GM12878 (cell line): ENCODE measurements at regions not wholly inside any gene's neighbourhood (a gene's known extent, or its start where the extent isn't known, plus 50 kb on each side); places are given as distances from the start of the nearest gene placed in this dataset.

Experiments
- ATAC-seq: fragments of 200-7000 bp; cut with Tn5 transposase; 3 replicates; pipeline ENCODE4 v1.9.1; 2020; ENCODE audit warnings: mild to moderate bottlenecking, moderate library complexity
- BruUV-seq: library from RNA; stranded (reverse); fragments of 400-500 nt; replicated peaks from 2 replicates; lab custom pipeline; 2021; lab: Mats Ljungman, UMichigan
- CTCF ChIA-PET: fragments of 300-600 bp; sonication (Branson Sonifier 250); formaldehyde crosslinking; extraction: SDS; loops from one replicate; lab custom pipeline; 2021; ENCODE audit warnings: inconsistent platforms; lab: Yijun Ruan, JAX
- POLR2A ChIA-PET: fragments of 350-600 bp; formaldehyde crosslinking; extraction: SDS; loops from one replicate; lab custom pipeline; 2021; ENCODE audit warnings: inconsistent platforms; lab: Charles Lee
- RAD21 ChIA-PET: fragments of 300-600 bp; sonication (Branson Sonifier 250); formaldehyde crosslinking; loops from one replicate; lab custom pipeline; 2023; ENCODE audit warnings: antibody characterized with exemption; ENCODE audit not compliant: unreplicated experiment; lab: Charles Lee
- SMC1A ChIA-PET: fragments of 300-600 bp; sonication (Branson Sonifier 250); formaldehyde crosslinking; loops from one replicate; lab custom pipeline; 2023; ENCODE audit not compliant: unreplicated experiment, uncharacterized antibody; lab: Charles Lee
- DNase-seq: peaks from one replicate; pipeline ENCODE4 v3.0.0-alpha.2; 2011; ENCODE audit warnings: low read depth, low spot score
- FAIRE-seq: peaks from 3 replicates; lab custom pipeline; 2011; peaks lifted over from hg19 to GRCh38; lab: Jason Lieb, UNC
- H2AFZ ChIP-seq: 2 replicates; pipeline ENCODE4 v1.6.0; 2011; ENCODE audit warnings: low read depth, low read length, control low read depth; ENCODE audit not compliant: control insufficient read depth
- H3K27ac ChIP-seq: 2 replicates; pipeline ENCODE4 v1.5.1; 2011; ENCODE audit warnings: control low read depth; ENCODE audit not compliant: control insufficient read depth, insufficient read depth
- H3K27me3 ChIP-seq, 2 experiments: replicated peaks in 1 of 2; 2 replicates each; pipeline versions ENCODE4 v1.6.0 to v1.6.1; 2011; ENCODE audit warnings: low read length in 1 of 2; ENCODE audit not compliant: control insufficient read depth in 2 of 2, insufficient read depth in 2 of 2
- H3K36me3 ChIP-seq, 2 experiments: 2 replicates each; pipeline ENCODE4 v1.5.1; 2011; ENCODE audit warnings: low read length in 1 of 2; ENCODE audit not compliant: control insufficient read depth in 2 of 2, insufficient read depth in 2 of 2
- H3K4me1 ChIP-seq: 2 replicates; pipeline ENCODE4 v1.6.1; 2011; ENCODE audit warnings: mild to moderate bottlenecking, low read length, moderate library complexity, mixed read lengths; ENCODE audit not compliant: control insufficient read depth, insufficient read depth
- H3K4me2 ChIP-seq: 2 replicates; pipeline ENCODE4 v1.6.0; 2011; ENCODE audit warnings: control low read depth; ENCODE audit not compliant: control insufficient read depth, insufficient read depth
- H3K4me3 ChIP-seq: fragments of 200-600 bp; sonication (generic); 2 replicates; pipeline ENCODE4 v1.5.1; 2016
- H3K79me2 ChIP-seq: 2 replicates; pipeline ENCODE4 v1.6.0; 2011; ENCODE audit warnings: low read length; ENCODE audit not compliant: control insufficient read depth, insufficient read depth
- H3K9ac ChIP-seq: 2 replicates; pipeline ENCODE4 v1.8.0; 2011; ENCODE audit warnings: low read length, control low read depth, mixed read lengths; ENCODE audit not compliant: control insufficient read depth, insufficient read depth
- H3K9me3 ChIP-seq: replicated peaks from 3 replicates; pipeline ENCODE4 v1.5.1; 2011; ENCODE audit warnings: mild to moderate bottlenecking, low read length; ENCODE audit not compliant: control insufficient read depth, insufficient read depth
- H4K20me1 ChIP-seq: 2 replicates; pipeline ENCODE4 v1.6.0; 2011; ENCODE audit not compliant: control insufficient read depth, insufficient read depth
- ESRRA ChIP-seq: IDR thresholded peaks from 2 replicates; pipeline ENCODE4 v1.6.1; 2012; ENCODE audit warnings: mild to moderate bottlenecking, low read length, improper control_type of control experiment
- IKZF1 ChIP-seq: fragments of 450-650 bp; conservative IDR thresholded peaks from 2 replicates; pipeline ENCODE4 v1.6.1; 2017; ENCODE audit warnings: antibody characterized with exemption, mild to moderate bottlenecking
- MEF2A ChIP-seq: IDR thresholded peaks from 2 replicates; pipeline ENCODE4 v1.6.1; 2011; ENCODE audit warnings: low read depth, mild to moderate bottlenecking, low read length, moderate library complexity; ENCODE audit not compliant: insufficient read depth
- NR2C2 ChIP-seq: IDR thresholded peaks from 2 replicates; pipeline ENCODE4 v1.6.1; 2011; ENCODE audit warnings: borderline replicate concordance, low read depth; ENCODE audit not compliant: control insufficient read depth, insufficient read length
- SMC3 ChIP-seq: IDR thresholded peaks from 2 replicates; pipeline ENCODE4 v1.6.1; 2011; ENCODE audit warnings: low read length, improper control_type of control experiment, borderline replicate concordance
- SUZ12 ChIP-seq: fragments of 200-600 bp; sonication (generic); IDR thresholded peaks from one replicate; pipeline ENCODE4 v1.6.1; 2018; ENCODE audit warnings: antibody characterized with exemption, mild to moderate bottlenecking; ENCODE audit not compliant: unreplicated experiment
- TBL1XR1 ChIP-seq: IDR thresholded peaks from 2 replicates; pipeline ENCODE4 v1.6.1; 2012; ENCODE audit warnings: low read depth, low read length, improper control_type of control experiment
- YBX1 ChIP-seq: fragments of 450-650 bp; IDR thresholded peaks from 2 replicates; pipeline ENCODE4 v1.6.1; 2016; ENCODE audit warnings: antibody characterized with exemption
- YY1 ChIP-seq: IDR thresholded peaks from 2 replicates; pipeline ENCODE4 v1.6.1; 2011; ENCODE audit warnings: low read depth, mild to moderate bottlenecking, low read length
- WGBS: methylation state at CpG from one replicate; pipeline ENCODE4 v1.1.6; 2016; ENCODE audit warnings: low lambda C conversion rate; ENCODE audit not compliant: insufficient replicate concordance, insufficient coverage; ENCODE audit errors: missing lambda C conversion rate; 5-methylcytosine and 5-hydroxymethylcytosine counted together
- in situ Hi-C: fragments of 300-500 bp; cut with MboI; formaldehyde crosslinking; loops from 9 replicates; pipeline ENCODE4 v1.14.3; 2018; ENCODE audit warnings: mixed read lengths
- intact Hi-C: fragments of 100-400 bp; cut with micrococcal nuclease; formaldehyde crosslinking; loops from one replicate; pipeline ENCODE4 v1.14.2; 2022; ENCODE audit not compliant: unreplicated experiment
- TF ChIP-seq, protein P1 (sequence below): fragments of 450-650 bp; IDR thresholded peaks from 2 replicates; pipeline ENCODE4 v1.6.1; 2016; ENCODE audit warnings: mild to moderate bottlenecking
- TF ChIP-seq, protein P2 (sequence below): fragments of 450-650 bp; IDR thresholded peaks from 2 replicates; pipeline ENCODE4 v1.6.1; 2014; ENCODE audit warnings: mild to moderate bottlenecking
- TF ChIP-seq, protein P3 (sequence below): fragments of 450-650 bp; IDR thresholded peaks from 2 replicates; pipeline ENCODE4 v1.6.1; 2018; ENCODE audit warnings: borderline replicate concordance, mild to moderate bottlenecking; ENCODE audit not compliant: partially characterized antibody
- TF ChIP-seq, protein P4 (sequence below): fragments of 150-350 bp; IDR thresholded peaks from 2 replicates; pipeline ENCODE4 v1.6.1; 2016; ENCODE audit warnings: low read depth, low read length
- TF ChIP-seq, protein P5 (sequence below): fragments of 450-650 bp; conservative IDR thresholded peaks from 2 replicates; pipeline ENCODE4 v1.6.1; 2017; ENCODE audit warnings: mild to moderate bottlenecking, moderate library complexity

DNA sequence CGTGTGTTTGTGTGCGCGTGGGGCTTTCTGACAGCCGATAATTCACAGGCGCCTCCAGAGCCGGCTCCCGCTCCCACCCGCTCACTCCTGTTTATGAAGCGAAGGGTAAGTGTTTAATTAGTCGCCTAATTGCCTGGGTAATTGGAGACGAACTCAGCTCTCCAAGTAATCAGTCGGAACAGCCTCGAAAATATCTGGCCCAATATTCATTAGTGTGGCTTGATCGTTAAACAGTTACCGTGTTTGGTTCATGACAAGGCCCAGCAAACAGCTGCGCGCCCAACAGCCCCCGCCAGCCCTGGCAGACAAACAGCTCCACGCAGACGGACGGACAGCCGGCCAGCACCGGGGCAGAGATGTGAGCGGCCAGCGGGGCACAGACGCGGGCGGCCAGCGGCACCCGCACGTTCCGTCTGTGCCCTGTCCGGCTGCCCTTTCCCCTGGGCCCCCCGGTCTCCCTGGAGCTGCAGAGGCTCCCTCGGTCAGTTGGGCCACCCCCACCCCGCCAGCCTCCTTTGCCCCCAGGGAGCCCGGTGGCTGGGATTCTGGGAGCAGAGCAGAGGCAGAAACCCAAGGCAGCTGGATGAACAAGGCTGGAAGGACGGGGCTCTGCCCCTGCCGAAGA, 98.2 kb downstream of the UNCX start:
- SMC1A ChIA-PET: no interaction called here
- Histone ChIP-seq H3K4me3 (no peak overlapping the region), H3K9me3 (no peaks in the 10 kb centered on the region; the same call in 2 of the 3 replicates), H3K27me3 (no peaks in the 10 kb centered on the region), H3K79me2 (no peaks in the 10 kb centered on the region), H3K4me1 (no peaks in the 10 kb centered on the region), H4K20me1 (no peaks in the 10 kb centered on the region), H2AFZ (no peak overlapping the region), H3K36me3 (no peaks in the 10 kb centered on the region), H3K9ac (no peak overlapping the region), H3K27ac (no peak overlapping the region), H3K4me2 (no peak overlapping the region)
- DNase-seq: no peak
- POLR2A ChIA-PET: no interaction called here
- CTCF ChIA-PET: no interaction called here
- intact Hi-C loops: no loop called here
- ATAC-seq: no peak
- in situ Hi-C loops: no loop called here
- no peak for FAIRE-seq
- no TSS peak for BruUV-seq
- RAD21 ChIA-PET: no interaction called here
- 67% methylated on average over 27 of the region's 39 CpGs for WGBS
- TF ChIP-seq SUZ12 (no peak), ESRRA (no peak), SMC3 (no peak), TBL1XR1 (no peak), YBX1 (no peak), YY1 (no peak), NR2C2 (no peak), MEF2A (no peak), IKZF1 (no peak)
- TF ChIP-seq, protein P1, sequence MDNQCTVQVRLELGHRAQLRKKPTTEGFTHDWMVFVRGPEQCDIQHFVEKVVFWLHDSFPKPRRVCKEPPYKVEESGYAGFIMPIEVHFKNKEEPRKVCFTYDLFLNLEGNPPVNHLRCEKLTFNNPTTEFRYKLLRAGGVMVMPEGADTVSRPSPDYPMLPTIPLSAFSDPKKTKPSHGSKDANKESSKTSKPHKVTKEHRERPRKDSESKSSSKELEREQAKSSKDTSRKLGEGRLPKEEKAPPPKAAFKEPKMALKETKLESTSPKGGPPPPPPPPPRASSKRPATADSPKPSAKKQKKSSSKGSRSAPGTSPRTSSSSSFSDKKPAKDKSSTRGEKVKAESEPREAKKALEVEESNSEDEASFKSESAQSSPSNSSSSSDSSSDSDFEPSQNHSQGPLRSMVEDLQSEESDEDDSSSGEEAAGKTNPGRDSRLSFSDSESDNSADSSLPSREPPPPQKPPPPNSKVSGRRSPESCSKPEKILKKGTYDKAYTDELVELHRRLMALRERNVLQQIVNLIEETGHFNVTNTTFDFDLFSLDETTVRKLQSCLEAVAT: no peak
- TF ChIP-seq, protein P2, sequence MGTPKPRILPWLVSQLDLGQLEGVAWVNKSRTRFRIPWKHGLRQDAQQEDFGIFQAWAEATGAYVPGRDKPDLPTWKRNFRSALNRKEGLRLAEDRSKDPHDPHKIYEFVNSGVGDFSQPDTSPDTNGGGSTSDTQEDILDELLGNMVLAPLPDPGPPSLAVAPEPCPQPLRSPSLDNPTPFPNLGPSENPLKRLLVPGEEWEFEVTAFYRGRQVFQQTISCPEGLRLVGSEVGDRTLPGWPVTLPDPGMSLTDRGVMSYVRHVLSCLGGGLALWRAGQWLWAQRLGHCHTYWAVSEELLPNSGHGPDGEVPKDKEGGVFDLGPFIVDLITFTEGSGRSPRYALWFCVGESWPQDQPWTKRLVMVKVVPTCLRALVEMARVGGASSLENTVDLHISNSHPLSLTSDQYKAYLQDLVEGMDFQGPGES: no peak
- TF ChIP-seq, protein P3, sequence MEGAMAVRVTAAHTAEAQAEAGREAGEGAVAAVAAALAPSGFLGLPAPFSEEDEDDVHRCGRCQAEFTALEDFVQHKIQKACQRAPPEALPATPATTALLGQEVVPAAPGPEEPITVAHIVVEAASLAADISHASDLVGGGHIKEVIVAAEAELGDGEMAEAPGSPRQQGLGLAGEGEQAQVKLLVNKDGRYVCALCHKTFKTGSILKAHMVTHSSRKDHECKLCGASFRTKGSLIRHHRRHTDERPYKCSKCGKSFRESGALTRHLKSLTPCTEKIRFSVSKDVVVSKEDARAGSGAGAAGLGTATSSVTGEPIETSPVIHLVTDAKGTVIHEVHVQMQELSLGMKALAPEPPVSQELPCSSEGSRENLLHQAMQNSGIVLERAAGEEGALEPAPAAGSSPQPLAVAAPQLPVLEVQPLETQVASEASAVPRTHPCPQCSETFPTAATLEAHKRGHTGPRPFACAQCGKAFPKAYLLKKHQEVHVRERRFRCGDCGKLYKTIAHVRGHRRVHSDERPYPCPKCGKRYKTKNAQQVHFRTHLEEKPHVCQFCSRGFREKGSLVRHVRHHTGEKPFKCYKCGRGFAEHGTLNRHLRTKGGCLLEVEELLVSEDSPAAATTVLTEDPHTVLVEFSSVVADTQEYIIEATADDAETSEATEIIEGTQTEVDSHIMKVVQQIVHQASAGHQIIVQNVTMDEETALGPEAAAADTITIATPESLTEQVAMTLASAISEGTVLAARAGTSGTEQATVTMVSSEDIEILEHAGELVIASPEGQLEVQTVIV: no peak
- TF ChIP-seq, protein P4, sequence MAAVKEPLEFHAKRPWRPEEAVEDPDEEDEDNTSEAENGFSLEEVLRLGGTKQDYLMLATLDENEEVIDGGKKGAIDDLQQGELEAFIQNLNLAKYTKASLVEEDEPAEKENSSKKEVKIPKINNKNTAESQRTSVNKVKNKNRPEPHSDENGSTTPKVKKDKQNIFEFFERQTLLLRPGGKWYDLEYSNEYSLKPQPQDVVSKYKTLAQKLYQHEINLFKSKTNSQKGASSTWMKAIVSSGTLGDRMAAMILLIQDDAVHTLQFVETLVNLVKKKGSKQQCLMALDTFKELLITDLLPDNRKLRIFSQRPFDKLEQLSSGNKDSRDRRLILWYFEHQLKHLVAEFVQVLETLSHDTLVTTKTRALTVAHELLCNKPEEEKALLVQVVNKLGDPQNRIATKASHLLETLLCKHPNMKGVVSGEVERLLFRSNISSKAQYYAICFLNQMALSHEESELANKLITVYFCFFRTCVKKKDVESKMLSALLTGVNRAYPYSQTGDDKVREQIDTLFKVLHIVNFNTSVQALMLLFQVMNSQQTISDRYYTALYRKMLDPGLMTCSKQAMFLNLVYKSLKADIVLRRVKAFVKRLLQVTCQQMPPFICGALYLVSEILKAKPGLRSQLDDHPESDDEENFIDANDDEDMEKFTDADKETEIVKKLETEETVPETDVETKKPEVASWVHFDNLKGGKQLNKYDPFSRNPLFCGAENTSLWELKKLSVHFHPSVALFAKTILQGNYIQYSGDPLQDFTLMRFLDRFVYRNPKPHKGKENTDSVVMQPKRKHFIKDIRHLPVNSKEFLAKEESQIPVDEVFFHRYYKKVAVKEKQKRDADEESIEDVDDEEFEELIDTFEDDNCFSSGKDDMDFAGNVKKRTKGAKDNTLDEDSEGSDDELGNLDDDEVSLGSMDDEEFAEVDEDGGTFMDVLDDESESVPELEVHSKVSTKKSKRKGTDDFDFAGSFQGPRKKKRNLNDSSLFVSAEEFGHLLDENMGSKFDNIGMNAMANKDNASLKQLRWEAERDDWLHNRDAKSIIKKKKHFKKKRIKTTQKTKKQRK: no peak
- TF ChIP-seq, protein P5, sequence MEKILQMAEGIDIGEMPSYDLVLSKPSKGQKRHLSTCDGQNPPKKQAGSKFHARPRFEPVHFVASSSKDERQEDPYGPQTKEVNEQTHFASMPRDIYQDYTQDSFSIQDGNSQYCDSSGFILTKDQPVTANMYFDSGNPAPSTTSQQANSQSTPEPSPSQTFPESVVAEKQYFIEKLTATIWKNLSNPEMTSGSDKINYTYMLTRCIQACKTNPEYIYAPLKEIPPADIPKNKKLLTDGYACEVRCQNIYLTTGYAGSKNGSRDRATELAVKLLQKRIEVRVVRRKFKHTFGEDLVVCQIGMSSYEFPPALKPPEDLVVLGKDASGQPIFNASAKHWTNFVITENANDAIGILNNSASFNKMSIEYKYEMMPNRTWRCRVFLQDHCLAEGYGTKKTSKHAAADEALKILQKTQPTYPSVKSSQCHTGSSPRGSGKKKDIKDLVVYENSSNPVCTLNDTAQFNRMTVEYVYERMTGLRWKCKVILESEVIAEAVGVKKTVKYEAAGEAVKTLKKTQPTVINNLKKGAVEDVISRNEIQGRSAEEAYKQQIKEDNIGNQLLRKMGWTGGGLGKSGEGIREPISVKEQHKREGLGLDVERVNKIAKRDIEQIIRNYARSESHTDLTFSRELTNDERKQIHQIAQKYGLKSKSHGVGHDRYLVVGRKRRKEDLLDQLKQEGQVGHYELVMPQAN: no peak
